Nephron (organoid): ENCODE measurements at regions not wholly inside any gene's neighbourhood (a gene's known extent, or its start where the extent isn't known, plus 50 kb on each side); places are given as distances from the start of the nearest gene placed in this dataset.
"Not testable (repeated sequence)": the region's sequence is repeated elsewhere in the genome, so short reads cannot be mapped to it uniquely, and the experiment has no call there.

Experiments
- H3K27ac Mint-ChIP-seq, 3 experiments: 2 replicates each; pipeline ENCODE4 v1.8.0; 2020; ENCODE audit warnings: mixed read lengths in 3 of 3, mild to moderate bottlenecking in 2 of 3, moderate library complexity in 1 of 3
- H3K27me3 Mint-ChIP-seq: 2 replicates; pipeline ENCODE4 v1.8.0; 2021; ENCODE audit warnings: low read depth, mild to moderate bottlenecking, moderate library complexity, mixed read lengths
- H3K36me3 Mint-ChIP-seq: 2 replicates; pipeline ENCODE4 v1.8.0; 2020; ENCODE audit warnings: low read depth, mixed read lengths
- H3K4me1 Mint-ChIP-seq: 2 replicates; pipeline ENCODE4 v1.8.0; 2020; ENCODE audit warnings: mixed read lengths
- H3K4me3 Mint-ChIP-seq, 3 experiments: 2 replicates each; pipeline ENCODE4 v1.8.0; 2020; ENCODE audit warnings: mild to moderate bottlenecking in 3 of 3, mixed read lengths in 3 of 3, moderate library complexity in 2 of 3
- H3K9me3 Mint-ChIP-seq: 2 replicates; pipeline ENCODE4 v1.8.0; 2020; ENCODE audit warnings: mixed read lengths
- CTCF ChIP-seq, 3 experiments: fragments of 200-600 bp; sonication (generic); IDR thresholded peaks; one replicate each; pipeline ENCODE4 v1.5.0; 2021; ENCODE audit warnings: antibody characterized with exemption in 3 of 3; ENCODE audit not compliant: unreplicated experiment in 3 of 3

- H3K4me3 Mint-ChIP-seq, result no peak overlapping the region
- peaks cover 16% of the 10 kb centered on the region for H3K4me1 Mint-ChIP-seq
- no peak for TF ChIP-seq CTCF (IDR thresholded peaks at IDR 0.05; ENCODE audit: unreplicated experiment in 3 of 3)
- no peak overlapping the region for H3K27ac Mint-ChIP-seq
- no peaks in the 10 kb centered on the region for H3K36me3 Mint-ChIP-seq
- peaks cover 67% of the 10 kb centered on the region for H3K27me3 Mint-ChIP-seq
- no peaks in the 10 kb centered on the region for H3K9me3 Mint-ChIP-seq
These were observed 123.8 kb downstream of the FGF18 start for GRCh38 chr5:171543148-171543815.

- Mint-ChIP-seq H3K9me3 (no peaks in the 10 kb centered on the region), H3K36me3 (no peaks in the 10 kb centered on the region), H3K4me1 (peaks cover 29% of the 10 kb centered on the region), H3K27ac (no peak overlapping the region), H3K27me3 (peaks cover 52% of the 10 kb centered on the region), H3K4me3 (no peak overlapping the region)
- TF ChIP-seq CTCF (IDR thresholded peaks at IDR 0.05; ENCODE audit: unreplicated experiment in 3 of 3), result no peak
These were observed 125.7 kb downstream of the FGF18 start for GRCh38 chr5:171544913-171545765.

GRCh38 chr5:171549274-171549673 lies 129.8 kb downstream of the FGF18 start:
- no peaks in the 10 kb centered on the region for H3K36me3 Mint-ChIP-seq
- H3K27me3 Mint-ChIP-seq, result peaks cover 28% of the 10 kb centered on the region
- H3K27ac Mint-ChIP-seq, result peak overlapping the region in 2 of 3 experiments; percentile 10 to 25
- H3K4me1 Mint-ChIP-seq, result peaks cover 13% of the 10 kb centered on the region
- TF ChIP-seq CTCF (IDR thresholded peaks at IDR 0.05; ENCODE audit: unreplicated experiment in 3 of 3), result no peak
- peaks cover 9% of the 10 kb centered on the region for H3K9me3 Mint-ChIP-seq
- H3K4me3 Mint-ChIP-seq, result no peak overlapping the region

GRCh38 chr5:171553817-171554216 lies 134.4 kb downstream of the FGF18 start:
- not testable (repeated sequence) for H3K4me3 Mint-ChIP-seq, H3K9me3 Mint-ChIP-seq, H3K36me3 Mint-ChIP-seq

GRCh38 chr5:171555160-171555559 lies 135.7 kb downstream of the FGF18 start:
- no peaks in the 10 kb centered on the region for H3K36me3 Mint-ChIP-seq
- peaks cover 9% of the 10 kb centered on the region for H3K9me3 Mint-ChIP-seq
- TF ChIP-seq CTCF (IDR thresholded peaks at IDR 0.05; ENCODE audit: unreplicated experiment in 3 of 3), result no peak
- no peaks in the 10 kb centered on the region for H3K4me1 Mint-ChIP-seq
- no peak overlapping the region for H3K27ac Mint-ChIP-seq
- peaks cover 10% of the 10 kb centered on the region for H3K27me3 Mint-ChIP-seq
- H3K4me3 Mint-ChIP-seq, result no peak overlapping the region

More at GRCh38 chr5:171553817-171554216, 134.4 kb downstream of the FGF18 start:
- not testable (repeated sequence) for H3K27ac Mint-ChIP-seq, H3K27me3 Mint-ChIP-seq
- H3K4me1 Mint-ChIP-seq, result peaks cover 11% of the 10 kb centered on the region

GRCh38 chr5:171562822-171563221 lies 143.4 kb downstream of the FGF18 start:
- no peaks in the 10 kb centered on the region for H3K4me1 Mint-ChIP-seq
- no peaks in the 10 kb centered on the region for H3K27me3 Mint-ChIP-seq
- H3K9me3 Mint-ChIP-seq, result peaks cover 19% of the 10 kb centered on the region
- TF ChIP-seq CTCF (IDR thresholded peaks at IDR 0.05; ENCODE audit: unreplicated experiment in 3 of 3), result no peak
- H3K27ac Mint-ChIP-seq, result no peak overlapping the region
- H3K4me3 Mint-ChIP-seq, result no peak overlapping the region
- no peaks in the 10 kb centered on the region for H3K36me3 Mint-ChIP-seq
